ENCODE measurements at regions not wholly inside any gene's neighbourhood (a gene's known extent, or its start where the extent isn't known, plus 50 kb on each side); places are given as distances from the start of the nearest gene placed in this dataset.

GRCh38 chr9:87294126-87294525 lies 203.5 kb upstream of the DAPK1 start:
- Histone ChIP-seq H3F3A (replicated peaks; ENCODE audit: low read depth) (no peaks in the 10 kb centered on the region; the same call in 1 of the 2 replicates), H3K4me1 (ENCODE audit: insufficient read depth) (no peaks in the 10 kb centered on the region), H3K27ac (ENCODE audit: low read depth) (no peak overlapping the region), H2AFZ (no peak overlapping the region), H3K79me2 (replicated peaks; ENCODE audit: insufficient read depth) (no peaks in the 10 kb centered on the region), H3K4me3 (no peak overlapping the region), H3K36me3 (ENCODE audit: insufficient read depth) (no peaks in the 10 kb centered on the region), H3K27me3 (ENCODE audit: insufficient read depth) (no peaks in the 10 kb centered on the region), H4K20me1 (replicated peaks; ENCODE audit: insufficient read depth) (no peaks in the 10 kb centered on the region), H3K9me2 (ENCODE audit: insufficient read depth) (0 out of 2 replicates have a peak, but pooled peaks cover 9% of the 10 kb centered on the region), H3K4me2 (no peak overlapping the region)
- H3K27me3 Mint-ChIP-seq (ENCODE audit: insufficient read depth, low read depth, poor library complexity), result no peaks in the 10 kb centered on the region
- H3K4me1 Mint-ChIP-seq, result no peaks in the 10 kb centered on the region
- ATAC-seq (no peak), DNase-seq (ENCODE audit: low spot score) (no peak)
- H3K27ac Mint-ChIP-seq, result no peak overlapping the region
- H3K9me3 Mint-ChIP-seq, result peaks cover 8% of the 10 kb centered on the region; the same call in 2 of the 3 replicates
- H3K36me3 Mint-ChIP-seq (ENCODE audit: low read depth), result peaks cover 7% of the 10 kb centered on the region; the same call in 1 of the 3 replicates
- TF ChIP-seq CREB1 (CRISPR knock-in tag; IDR thresholded peaks at IDR 0.05; ENCODE audit: low read depth) (no peak), ZNF114 (CRISPR knock-in tag; IDR thresholded peaks at IDR 0.05) (no peak), ETS1 (IDR thresholded peaks at IDR 0.05) (no peak), STAT1 (IDR thresholded peaks at IDR 0.05; ENCODE audit: unreplicated experiment) (no peak), EZH2phosphoT487 (IDR thresholded peaks at IDR 0.05; ENCODE audit: unreplicated experiment) (no peak), ZNF462 (CRISPR knock-in tag; IDR thresholded peaks at IDR 0.05) (no peak), JUNB (IDR thresholded peaks at IDR 0.05; ENCODE audit: unreplicated experiment) (no peak), REST (IDR thresholded peaks at IDR 0.05; ENCODE audit: unreplicated experiment) (no peak)
- H3K4me3 Mint-ChIP-seq, result no peak overlapping the region
